HEK293 (cell line): ENCODE measurements at regions not wholly inside any gene's neighbourhood (a gene's known extent, or its start where the extent isn't known, plus 50 kb on each side); places are given as distances from the start of the nearest gene placed in this dataset.

ENCODE experiments used
- CTCF ChIA-PET: fragments of 350-600 bp; formaldehyde crosslinking; extraction: SDS; loops from one replicate; lab custom pipeline; 2021; ENCODE audit warnings: antibody characterized with exemption; lab: Yijun Ruan, JAX
- POLR2A ChIA-PET: fragments of 300-600 bp; formaldehyde crosslinking; extraction: SDS; loops from one replicate; lab custom pipeline; 2020; ENCODE audit warnings: antibody characterized with exemption, inconsistent platforms; lab: Yijun Ruan, JAX
- H3K27ac ChIP-seq: fragments of 200-500 bp; sonication (Bioruptor generic); 2 replicates; pipeline ENCODE4 v1.5.1; 2014; ENCODE audit warnings: low read depth, low read length, control low read depth, inconsistent platforms; ENCODE audit errors: extremely low read depth
- H3K36me3 ChIP-seq, 2 experiments: fragments of 200-500 bp in 1 of 2; sonication (Bioruptor generic) in 1 of 2; 1 replicate in 1 of 2; 2 replicates in 1 of 2; pipeline ENCODE4 v1.5.1; 2014 to 2017; ENCODE audit warnings: inconsistent platforms in 2 of 2, low read length in 2 of 2; ENCODE audit not compliant: control insufficient read depth in 2 of 2, insufficient read depth in 1 of 2
- H3K4me1 ChIP-seq: fragments of 200-500 bp; sonication (Bioruptor generic); 2 replicates; pipeline ENCODE4 v1.5.1; 2014; ENCODE audit warnings: mild to moderate bottlenecking, low read length, inconsistent platforms; ENCODE audit not compliant: control insufficient read depth, insufficient read depth
- H3K4me3 ChIP-seq: 2 replicates; pipeline ENCODE4 v1.5.1; 2011; ENCODE audit warnings: low read depth, mild to moderate bottlenecking, control low read depth, low read length, moderate library complexity
- H3K9me3 ChIP-seq: fragments of 200-500 bp; sonication (Bioruptor generic); 2 replicates; pipeline ENCODE4 v1.5.1; 2014; ENCODE audit warnings: low read depth, low read length, inconsistent platforms; ENCODE audit not compliant: control insufficient read depth, insufficient read depth
- GLI4 ChIP-seq: fragments of 450-650 bp; formaldehyde crosslinking; IDR thresholded peaks from 2 replicates; pipeline ENCODE4 v1.5.1; 2016; ENCODE audit warnings: missing biosample characterization, missing genetic modification characterization
- OVOL3 ChIP-seq: fragments of 450-650 bp; formaldehyde crosslinking; IDR thresholded peaks from 2 replicates; pipeline ENCODE4 v1.5.1; 2016; ENCODE audit warnings: missing biosample characterization, missing genetic modification characterization
- SALL2 ChIP-seq: fragments of 450-650 bp; formaldehyde crosslinking; IDR thresholded peaks from 2 replicates; pipeline ENCODE4 v1.5.0; 2017; ENCODE audit warnings: missing biosample characterization, mild to moderate bottlenecking, missing genetic modification characterization, borderline replicate concordance
- SETDB1 ChIP-seq: IDR thresholded peaks from one replicate; pipeline ENCODE4 v1.6.1; 2017; ENCODE audit warnings: mild to moderate bottlenecking, low read length, moderate library complexity, mixed read lengths; ENCODE audit not compliant: insufficient read length
- TRIM28 ChIP-seq: IDR thresholded peaks from 2 replicates; pipeline ENCODE4 v1.6.1; 2011; ENCODE audit warnings: low read length, control low read depth, borderline replicate concordance
- YY2 ChIP-seq: fragments of 450-650 bp; formaldehyde crosslinking; IDR thresholded peaks from 2 replicates; pipeline ENCODE4 v1.5.1; 2016; ENCODE audit warnings: missing biosample characterization, missing genetic modification characterization
- ZFHX2 ChIP-seq: fragments of 450-650 bp; formaldehyde crosslinking; conservative IDR thresholded peaks from 2 replicates; pipeline ENCODE4 v1.5.1; 2016; ENCODE audit warnings: missing biosample characterization, missing genetic modification characterization
- ZIC2 ChIP-seq: fragments of 450-650 bp; formaldehyde crosslinking; IDR thresholded peaks from 2 replicates; pipeline ENCODE4 v1.5.1; 2016; ENCODE audit warnings: missing biosample characterization, missing genetic modification characterization
- ZNF10 ChIP-seq: fragments of 450-650 bp; formaldehyde crosslinking; IDR thresholded peaks from 2 replicates; pipeline ENCODE4 v1.5.1; 2017; ENCODE audit warnings: missing biosample characterization, missing genetic modification characterization
- ZNF138 ChIP-seq: fragments of 450-650 bp; formaldehyde crosslinking; IDR thresholded peaks from 2 replicates; pipeline ENCODE4 v1.5.1; 2016; ENCODE audit warnings: missing biosample characterization, missing genetic modification characterization, borderline replicate concordance
- ZNF24 ChIP-seq: fragments of 450-650 bp; formaldehyde crosslinking; IDR thresholded peaks from 2 replicates; pipeline ENCODE4 v1.5.1; 2016; ENCODE audit warnings: missing biosample characterization, missing genetic modification characterization
- ZNF248 ChIP-seq: fragments of 450-650 bp; formaldehyde crosslinking; IDR thresholded peaks from 2 replicates; pipeline ENCODE4 v1.5.1; 2017; ENCODE audit warnings: missing biosample characterization, missing genetic modification characterization
- ZNF292 ChIP-seq: fragments of 450-650 bp; formaldehyde crosslinking; IDR thresholded peaks from 2 replicates; pipeline ENCODE4 v1.5.1; 2016; ENCODE audit warnings: low read depth, missing biosample characterization, missing genetic modification characterization, borderline replicate concordance
- ZNF324 ChIP-seq: fragments of 450-650 bp; formaldehyde crosslinking; IDR thresholded peaks from 2 replicates; pipeline ENCODE4 v1.5.1; 2016; ENCODE audit warnings: missing biosample characterization, missing genetic modification characterization
- ZNF341 ChIP-seq: fragments of 450-650 bp; formaldehyde crosslinking; IDR thresholded peaks from 2 replicates; pipeline ENCODE4; 2016; ENCODE audit warnings: low read depth, missing biosample characterization, missing genetic modification characterization
- ZNF354C ChIP-seq: fragments of 450-650 bp; formaldehyde crosslinking; IDR thresholded peaks from 2 replicates; pipeline ENCODE4 v1.5.1; 2016; ENCODE audit warnings: missing biosample characterization, missing genetic modification characterization, low read depth, borderline replicate concordance
- ZNF366 ChIP-seq: fragments of 450-650 bp; formaldehyde crosslinking; conservative IDR thresholded peaks from 2 replicates; pipeline ENCODE4 v1.5.1; 2016; ENCODE audit warnings: missing biosample characterization, missing genetic modification characterization
- ZNF391 ChIP-seq: fragments of 450-650 bp; formaldehyde crosslinking; IDR thresholded peaks from 2 replicates; pipeline ENCODE4 v1.5.1; 2016; ENCODE audit warnings: low read depth, missing biosample characterization, missing genetic modification characterization, borderline replicate concordance
- ZNF426 ChIP-seq: fragments of 450-650 bp; formaldehyde crosslinking; IDR thresholded peaks from 2 replicates; pipeline ENCODE4 v1.5.1; 2017; ENCODE audit warnings: missing biosample characterization, missing genetic modification characterization, mild to moderate bottlenecking, inconsistent platforms, moderate library complexity
- ZNF660 ChIP-seq: fragments of 450-650 bp; IDR thresholded peaks from 2 replicates; pipeline ENCODE4 v1.5.1; 2018; ENCODE audit warnings: missing biosample characterization, mild to moderate bottlenecking, missing genetic modification characterization
- ZNF664 ChIP-seq: fragments of 450-650 bp; formaldehyde crosslinking; IDR thresholded peaks from 2 replicates; pipeline ENCODE4 v1.5.1; 2016; ENCODE audit warnings: missing biosample characterization, missing genetic modification characterization
- ZNF670 ChIP-seq: fragments of 450-650 bp; formaldehyde crosslinking; IDR thresholded peaks from 2 replicates; pipeline ENCODE4 v1.5.1; 2016; ENCODE audit warnings: missing biosample characterization, missing genetic modification characterization, low read depth
- ZXDB ChIP-seq: fragments of 450-650 bp; formaldehyde crosslinking; IDR thresholded peaks from 2 replicates; pipeline ENCODE4 v1.5.1; 2016; ENCODE audit warnings: missing biosample characterization, missing genetic modification characterization
- TF ChIP-seq, protein P1 (sequence below): fragments of 450-650 bp; formaldehyde crosslinking; IDR thresholded peaks from 2 replicates; pipeline ENCODE4 v1.5.1; 2016; ENCODE audit warnings: missing biosample characterization, missing genetic modification characterization
- TF ChIP-seq, protein P2 (sequence below): fragments of 450-650 bp; formaldehyde crosslinking; IDR thresholded peaks from 2 replicates; pipeline ENCODE4 v1.5.1; 2017; ENCODE audit warnings: missing biosample characterization, mild to moderate bottlenecking, missing genetic modification characterization, moderate library complexity
- TF ChIP-seq, protein P3 (sequence below): fragments of 450-650 bp; formaldehyde crosslinking; IDR thresholded peaks from 2 replicates; pipeline ENCODE4 v1.5.1; 2016; ENCODE audit warnings: missing biosample characterization, missing genetic modification characterization
- TF ChIP-seq, protein P4 (sequence below): fragments of 450-650 bp; formaldehyde crosslinking; IDR thresholded peaks from 2 replicates; pipeline ENCODE4; 2016; ENCODE audit warnings: missing biosample characterization, missing genetic modification characterization
- TF ChIP-seq, protein P5 (sequence below): fragments of 450-650 bp; formaldehyde crosslinking; IDR thresholded peaks from 2 replicates; pipeline ENCODE4 v1.5.1; 2016; ENCODE audit warnings: missing biosample characterization, missing genetic modification characterization

DNA sequence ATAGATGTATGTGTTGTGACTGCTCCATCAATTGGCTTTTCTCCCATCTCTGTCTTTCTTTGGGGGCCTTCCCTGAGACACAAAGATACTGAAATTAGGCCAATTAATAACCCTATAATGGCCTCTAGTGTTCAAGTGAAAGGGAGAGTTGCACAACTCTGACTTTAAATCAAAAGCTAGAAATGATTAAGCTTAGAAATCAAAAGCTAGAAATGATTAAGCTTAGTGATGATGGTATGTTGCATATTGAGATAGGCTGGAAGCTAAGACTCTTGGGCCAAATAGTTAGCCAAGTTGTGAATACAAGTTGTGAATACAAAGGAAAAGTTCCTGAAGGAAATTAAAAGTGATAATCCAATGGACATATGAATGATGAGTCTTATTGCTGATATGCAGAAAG is 452.9 kb upstream of the AGA start (continued):
- no peak for TF ChIP-seq YY2 (tag by site-specific recombination)
- no peak for TF ChIP-seq ZNF670 (tag by site-specific recombination)
- no peak for TF ChIP-seq ZNF354C
- TF ChIP-seq ZNF660, result no peak
- no peak for TF ChIP-seq ZFHX2 (tag by site-specific recombination)
- TF ChIP-seq ZNF366 (tag by site-specific recombination), result no peak
- TF ChIP-seq, protein P1, sequence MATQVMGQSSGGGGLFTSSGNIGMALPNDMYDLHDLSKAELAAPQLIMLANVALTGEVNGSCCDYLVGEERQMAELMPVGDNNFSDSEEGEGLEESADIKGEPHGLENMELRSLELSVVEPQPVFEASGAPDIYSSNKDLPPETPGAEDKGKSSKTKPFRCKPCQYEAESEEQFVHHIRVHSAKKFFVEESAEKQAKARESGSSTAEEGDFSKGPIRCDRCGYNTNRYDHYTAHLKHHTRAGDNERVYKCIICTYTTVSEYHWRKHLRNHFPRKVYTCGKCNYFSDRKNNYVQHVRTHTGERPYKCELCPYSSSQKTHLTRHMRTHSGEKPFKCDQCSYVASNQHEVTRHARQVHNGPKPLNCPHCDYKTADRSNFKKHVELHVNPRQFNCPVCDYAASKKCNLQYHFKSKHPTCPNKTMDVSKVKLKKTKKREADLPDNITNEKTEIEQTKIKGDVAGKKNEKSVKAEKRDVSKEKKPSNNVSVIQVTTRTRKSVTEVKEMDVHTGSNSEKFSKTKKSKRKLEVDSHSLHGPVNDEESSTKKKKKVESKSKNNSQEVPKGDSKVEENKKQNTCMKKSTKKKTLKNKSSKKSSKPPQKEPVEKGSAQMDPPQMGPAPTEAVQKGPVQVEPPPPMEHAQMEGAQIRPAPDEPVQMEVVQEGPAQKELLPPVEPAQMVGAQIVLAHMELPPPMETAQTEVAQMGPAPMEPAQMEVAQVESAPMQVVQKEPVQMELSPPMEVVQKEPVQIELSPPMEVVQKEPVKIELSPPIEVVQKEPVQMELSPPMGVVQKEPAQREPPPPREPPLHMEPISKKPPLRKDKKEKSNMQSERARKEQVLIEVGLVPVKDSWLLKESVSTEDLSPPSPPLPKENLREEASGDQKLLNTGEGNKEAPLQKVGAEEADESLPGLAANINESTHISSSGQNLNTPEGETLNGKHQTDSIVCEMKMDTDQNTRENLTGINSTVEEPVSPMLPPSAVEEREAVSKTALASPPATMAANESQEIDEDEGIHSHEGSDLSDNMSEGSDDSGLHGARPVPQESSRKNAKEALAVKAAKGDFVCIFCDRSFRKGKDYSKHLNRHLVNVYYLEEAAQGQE (tag by site-specific recombination), result no peak
- no peak for TF ChIP-seq SETDB1
- no peak for TF ChIP-seq ZIC2 (tag by site-specific recombination)
- TF ChIP-seq, protein P2, sequence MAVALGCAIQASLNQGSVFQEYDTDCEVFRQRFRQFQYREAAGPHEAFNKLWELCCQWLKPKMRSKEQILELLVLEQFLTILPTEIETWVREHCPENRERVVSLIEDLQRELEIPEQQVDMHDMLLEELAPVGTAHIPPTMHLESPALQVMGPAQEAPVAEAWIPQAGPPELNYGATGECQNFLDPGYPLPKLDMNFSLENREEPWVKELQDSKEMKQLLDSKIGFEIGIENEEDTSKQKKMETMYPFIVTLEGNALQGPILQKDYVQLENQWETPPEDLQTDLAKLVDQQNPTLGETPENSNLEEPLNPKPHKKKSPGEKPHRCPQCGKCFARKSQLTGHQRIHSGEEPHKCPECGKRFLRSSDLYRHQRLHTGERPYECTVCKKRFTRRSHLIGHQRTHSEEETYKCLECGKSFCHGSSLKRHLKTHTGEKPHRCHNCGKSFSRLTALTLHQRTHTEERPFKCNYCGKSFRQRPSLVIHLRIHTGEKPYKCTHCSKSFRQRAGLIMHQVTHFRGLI, result no peak
- TF ChIP-seq OVOL3 (tag by site-specific recombination), result no peak
- TF ChIP-seq, all 188 proteins: peak for 0

DNA sequence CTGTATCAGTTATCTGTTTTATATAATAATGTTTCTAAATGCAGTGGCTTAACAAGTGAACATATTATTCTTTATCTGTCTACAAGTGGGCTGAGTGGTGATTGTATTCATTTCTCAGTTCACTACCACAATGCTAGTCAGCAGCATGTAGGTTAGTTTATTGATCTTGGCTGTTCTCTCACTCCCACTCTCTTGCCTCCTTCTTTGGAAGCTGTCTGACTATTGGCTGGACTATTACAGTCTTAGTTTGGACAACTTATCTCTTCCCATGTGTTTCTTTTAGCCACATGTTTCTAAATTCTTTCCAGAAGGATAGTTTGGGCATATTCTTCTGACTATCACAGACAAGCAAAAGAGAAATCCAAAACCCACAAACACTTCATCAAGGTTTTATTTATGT is 459.5 kb upstream of the AGA start:
- POLR2A ChIA-PET, result no interaction called here
- Histone ChIP-seq H3K9me3 (no peaks in the 10 kb centered on the region), H3K27ac (no peak overlapping the region), H3K36me3 (no peaks in the 10 kb centered on the region), H3K4me3 (no peak overlapping the region), H3K4me1 (no peaks in the 10 kb centered on the region)
- CTCF ChIA-PET, result interaction anchor here (0.6 kb wide), 1 partner anchor 1553 kb away, joined by 4 read pairs; no protein-coding TSS in a partner anchor
- TF ChIP-seq ZNF10 (tag by site-specific recombination) (no peak), ZNF664 (no peak), ZNF324 (tag by site-specific recombination) (no peak), ZNF341 (tag by site-specific recombination) (no peak), ZNF391 (tag by site-specific recombination) (no peak), GLI4 (tag by site-specific recombination) (no peak), ZIC2 (tag by site-specific recombination) (no peak)
- TF ChIP-seq, protein P3, sequence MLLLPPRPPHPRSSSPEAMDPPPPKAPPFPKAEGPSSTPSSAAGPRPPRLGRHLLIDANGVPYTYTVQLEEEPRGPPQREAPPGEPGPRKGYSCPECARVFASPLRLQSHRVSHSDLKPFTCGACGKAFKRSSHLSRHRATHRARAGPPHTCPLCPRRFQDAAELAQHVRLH (tag by site-specific recombination), result no peak
- TF ChIP-seq, protein P4, sequence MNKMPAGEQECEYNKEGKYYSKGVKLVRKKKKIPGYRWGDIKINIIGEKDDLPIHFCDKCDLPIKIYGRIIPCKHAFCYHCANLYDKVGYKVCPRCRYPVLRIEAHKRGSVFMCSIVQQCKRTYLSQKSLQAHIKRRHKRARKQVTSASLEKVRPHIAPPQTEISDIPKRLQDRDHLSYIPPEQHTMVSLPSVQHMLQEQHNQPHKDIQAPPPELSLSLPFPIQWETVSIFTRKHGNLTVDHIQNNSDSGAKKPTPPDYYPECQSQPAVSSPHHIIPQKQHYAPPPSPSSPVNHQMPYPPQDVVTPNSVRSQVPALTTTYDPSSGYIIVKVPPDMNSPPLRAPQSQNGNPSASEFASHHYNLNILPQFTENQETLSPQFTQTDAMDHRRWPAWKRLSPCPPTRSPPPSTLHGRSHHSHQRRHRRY, result no peak

DNA sequence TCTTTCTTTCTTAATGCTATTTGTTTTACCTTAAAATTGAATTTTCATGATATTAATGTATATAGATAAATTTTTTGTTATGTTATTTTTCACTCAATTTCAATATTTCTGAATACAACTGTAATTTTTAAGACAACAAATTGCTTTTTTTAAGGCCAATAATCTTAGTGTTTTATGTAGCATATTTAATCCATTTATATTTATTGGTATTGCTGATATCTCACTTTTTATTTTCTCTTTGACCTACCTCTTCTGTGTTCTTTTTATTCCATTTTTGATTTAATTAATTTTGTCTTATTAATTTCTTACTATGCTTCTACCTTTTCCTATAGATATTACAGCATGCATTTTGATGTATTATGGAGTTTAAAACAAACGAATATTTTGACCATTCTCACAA is 460.1 kb upstream of the AGA start:
- Histone ChIP-seq H3K9me3 (no peaks in the 10 kb centered on the region), H3K4me3 (no peak overlapping the region), H3K36me3 (no peaks in the 10 kb centered on the region), H3K4me1 (no peaks in the 10 kb centered on the region), H3K27ac (no peak overlapping the region)
- ChIA-PET CTCF (no interaction called here), POLR2A (no interaction called here)
- TF ChIP-seq TRIM28 (no peak), ZXDB (tag by site-specific recombination) (no peak), SALL2 (no peak), ZNF138 (tag by site-specific recombination) (no peak), ZNF426 (no peak), ZNF248 (tag by site-specific recombination) (no peak), ZNF24 (tag by site-specific recombination) (no peak), ZNF292 (tag by site-specific recombination) (no peak)
- TF ChIP-seq, protein P5, sequence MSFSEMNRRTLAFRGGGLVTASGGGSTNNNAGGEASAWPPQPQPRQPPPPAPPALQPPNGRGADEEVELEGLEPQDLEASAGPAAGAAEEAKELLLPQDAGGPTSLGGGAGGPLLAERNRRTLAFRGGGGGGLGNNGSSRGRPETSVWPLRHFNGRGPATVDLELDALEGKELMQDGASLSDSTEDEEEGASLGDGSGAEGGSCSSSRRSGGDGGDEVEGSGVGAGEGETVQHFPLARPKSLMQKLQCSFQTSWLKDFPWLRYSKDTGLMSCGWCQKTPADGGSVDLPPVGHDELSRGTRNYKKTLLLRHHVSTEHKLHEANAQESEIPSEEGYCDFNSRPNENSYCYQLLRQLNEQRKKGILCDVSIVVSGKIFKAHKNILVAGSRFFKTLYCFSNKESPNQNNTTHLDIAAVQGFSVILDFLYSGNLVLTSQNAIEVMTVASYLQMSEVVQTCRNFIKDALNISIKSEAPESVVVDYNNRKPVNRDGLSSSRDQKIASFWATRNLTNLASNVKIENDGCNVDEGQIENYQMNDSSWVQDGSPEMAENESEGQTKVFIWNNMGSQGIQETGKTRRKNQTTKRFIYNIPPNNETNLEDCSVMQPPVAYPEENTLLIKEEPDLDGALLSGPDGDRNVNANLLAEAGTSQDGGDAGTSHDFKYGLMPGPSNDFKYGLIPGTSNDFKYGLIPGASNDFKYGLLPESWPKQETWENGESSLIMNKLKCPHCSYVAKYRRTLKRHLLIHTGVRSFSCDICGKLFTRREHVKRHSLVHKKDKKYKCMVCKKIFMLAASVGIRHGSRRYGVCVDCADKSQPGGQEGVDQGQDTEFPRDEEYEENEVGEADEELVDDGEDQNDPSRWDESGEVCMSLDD (tag by site-specific recombination), result no peak
